ENCODE measurements at regions not wholly inside any gene's neighbourhood (a gene's known extent, or its start where the extent isn't known, plus 50 kb on each side); places are given as distances from the start of the nearest gene placed in this dataset.

- TF ChIP-seq POLR2B (IDR thresholded peaks at IDR 0.05; ENCODE audit: low read depth, partially characterized antibody) = no peak
- TF ChIP-seq ZBTB8A (IDR thresholded peaks at IDR 0.05; ENCODE audit: partially characterized antibody) = no peak
- TF ChIP-seq ZBTB1 (CRISPR knock-in tag; IDR thresholded peaks at IDR 0.05; ENCODE audit: borderline replicate concordance, low read depth) = no peak
- TF ChIP-seq FOSL1 (tag; conservative IDR thresholded peaks at IDR 0.05) = no peak
- TF ChIP-seq POLR2AphosphoS5 (IDR thresholded peaks at IDR 0.05; ENCODE audit: control insufficient read depth, insufficient read depth, low read depth, low read length) = no peak
- TF ChIP-seq ZFPM2 (CRISPR knock-in tag; IDR thresholded peaks at IDR 0.05) = no peak
- TF ChIP-seq TAF1 (IDR thresholded peaks at IDR 0.05; ENCODE audit: control insufficient read depth, extremely low read depth, insufficient read depth, low read length, severe bottlenecking) = no peak
- TF ChIP-seq MAFK (IDR thresholded peaks at IDR 0.05; ENCODE audit: low read length) = no peak
- no peak for TF ChIP-seq PRPF4 (IDR thresholded peaks at IDR 0.05; ENCODE audit: insufficient read depth, low read depth, low read length, poor library complexity, severe bottlenecking)
- TF ChIP-seq CTCF (IDR thresholded peaks at IDR 0.05 in 2 of 3, conservative IDR thresholded peaks at IDR 0.05 in 1 of 3; ENCODE audit: insufficient read depth in 2 of 3, low read depth in 1 of 3, low read length in 3 of 3) = no peak
- no peak for TF ChIP-seq LEF1 (IDR thresholded peaks at IDR 0.05)
Measured at GRCh38 chr5:32934529-32934928, 223.4 kb downstream of the NPR3 start.
